Astrocyte of the cerebellum (primary cell): ENCODE measurements at regions not wholly inside any gene's neighbourhood (a gene's known extent, or its start where the extent isn't known, plus 50 kb on each side); places are given as distances from the start of the nearest gene placed in this dataset.

Experiments
- DNase-seq: peaks from one replicate; pipeline ENCODE4 v3.0.0-alpha.2; 2011; ENCODE audit warnings: low read depth
- H3K4me3 ChIP-seq: 2 replicates; pipeline ENCODE4 v1.5.1; 2011; ENCODE audit warnings: mild to moderate bottlenecking, low read depth, low read length, moderate library complexity
- in situ Hi-C: cut with HindIII; loops from 2 replicates; pipeline ENCODE4 v1.10.0; 2017; ENCODE audit warnings: low sequenced_read_pairs
- TF ChIP-seq, protein P1 (sequence below): IDR thresholded peaks from 2 replicates; pipeline ENCODE4 v1.5.1; 2012; ENCODE audit warnings: low read length, low read depth, moderate library complexity, mild to moderate bottlenecking; ENCODE audit errors: missing control alignments

GRCh38 chr1:99445071-99445470 lies 180.8 kb downstream of the PLPPR4 start:
- DNase-seq, result no peak
- H3K4me3 ChIP-seq, result no peak overlapping the region
- TF ChIP-seq, protein P1, sequence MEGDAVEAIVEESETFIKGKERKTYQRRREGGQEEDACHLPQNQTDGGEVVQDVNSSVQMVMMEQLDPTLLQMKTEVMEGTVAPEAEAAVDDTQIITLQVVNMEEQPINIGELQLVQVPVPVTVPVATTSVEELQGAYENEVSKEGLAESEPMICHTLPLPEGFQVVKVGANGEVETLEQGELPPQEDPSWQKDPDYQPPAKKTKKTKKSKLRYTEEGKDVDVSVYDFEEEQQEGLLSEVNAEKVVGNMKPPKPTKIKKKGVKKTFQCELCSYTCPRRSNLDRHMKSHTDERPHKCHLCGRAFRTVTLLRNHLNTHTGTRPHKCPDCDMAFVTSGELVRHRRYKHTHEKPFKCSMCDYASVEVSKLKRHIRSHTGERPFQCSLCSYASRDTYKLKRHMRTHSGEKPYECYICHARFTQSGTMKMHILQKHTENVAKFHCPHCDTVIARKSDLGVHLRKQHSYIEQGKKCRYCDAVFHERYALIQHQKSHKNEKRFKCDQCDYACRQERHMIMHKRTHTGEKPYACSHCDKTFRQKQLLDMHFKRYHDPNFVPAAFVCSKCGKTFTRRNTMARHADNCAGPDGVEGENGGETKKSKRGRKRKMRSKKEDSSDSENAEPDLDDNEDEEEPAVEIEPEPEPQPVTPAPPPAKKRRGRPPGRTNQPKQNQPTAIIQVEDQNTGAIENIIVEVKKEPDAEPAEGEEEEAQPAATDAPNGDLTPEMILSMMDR, result no peak
- in situ Hi-C loops, result no loop called here

DNA sequence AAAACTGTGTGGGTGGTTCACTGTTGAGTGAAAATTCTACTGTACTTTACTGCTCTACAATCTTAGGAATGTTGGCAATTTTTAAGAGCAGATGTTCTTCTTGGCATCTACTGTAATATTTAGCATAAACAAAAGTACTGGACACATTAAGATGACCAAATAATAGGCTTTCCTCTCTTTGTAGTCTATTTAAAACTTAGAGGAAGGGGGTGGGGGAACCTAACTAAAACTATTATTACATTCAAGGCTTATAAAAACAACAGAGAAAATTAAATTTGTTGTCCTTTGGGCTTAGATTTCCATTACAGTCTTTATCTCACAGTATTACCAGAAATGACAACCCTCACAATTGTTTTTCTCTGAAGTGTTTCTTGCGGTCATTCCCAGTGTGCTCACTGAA lies 181.2 kb downstream of the PLPPR4 start:
- H3K4me3 ChIP-seq, result no peak overlapping the region
- TF ChIP-seq, protein P1, result no peak
- in situ Hi-C loops, result no loop called here

DNA sequence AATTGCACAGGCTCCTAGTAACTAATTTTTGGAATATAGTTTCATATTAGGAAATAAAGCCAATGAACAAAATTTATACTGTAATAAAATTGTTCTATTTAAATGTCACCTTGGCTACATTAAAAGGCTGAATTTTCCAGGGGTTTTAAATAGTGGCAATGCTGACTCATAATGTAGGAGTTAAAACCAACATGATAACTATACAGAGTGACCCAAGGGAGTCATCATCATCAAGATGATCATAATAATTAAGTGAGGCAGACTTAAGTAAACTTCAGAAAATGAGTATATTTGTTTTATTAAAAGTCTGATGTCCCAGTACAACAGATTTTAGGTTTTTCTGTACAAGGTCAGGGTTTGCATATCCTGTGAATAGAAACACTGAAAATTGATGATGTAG lies 183.4 kb downstream of the PLPPR4 start:
- in situ Hi-C loops, result no loop called here
- H3K4me3 ChIP-seq, result no peak overlapping the region
- TF ChIP-seq, protein P1, result no peak
- DNase-seq, result no peak

More for the DNA sequence above, 181.2 kb downstream of the PLPPR4 start:
- DNase-seq, result no peak

- TF ChIP-seq, protein P1, result no peak
- H3K4me3 ChIP-seq, result no peak overlapping the region
Observed at GRCh38 chr1:99455760-99456159, 190.2 kb upstream of the PALMD start.

GRCh38 chr1:99456536-99456935 lies 189.4 kb upstream of the PALMD start:
- H3K4me3 ChIP-seq, result no peak overlapping the region
- in situ Hi-C loops, result no loop called here
- TF ChIP-seq, protein P1, result no peak
- no peak for DNase-seq

More at GRCh38 chr1:99455760-99456159, 190.2 kb upstream of the PALMD start:
- in situ Hi-C loops, result no loop called here
- DNase-seq, result no peak

- TF ChIP-seq, protein P1, result no peak
- no peak overlapping the region for H3K4me3 ChIP-seq
- in situ Hi-C loops, result no loop called here
- DNase-seq, result no peak
Observed at GRCh38 chr1:99457381-99458165, 188.3 kb upstream of the PALMD start.
